Tibial nerve (tissue), 3 donors: ENCODE measurements at regions not wholly inside any gene's neighbourhood (a gene's known extent, or its start where the extent isn't known, plus 50 kb on each side); places are given as distances from the start of the nearest gene placed in this dataset.

ENCODE experiments used
- POLR2A ChIP-seq, 2 donors: fragments of 450-650 bp; IDR thresholded peaks; one replicate each; pipeline ENCODE4 v1.6.1; 2017; ENCODE audit warnings: antibody characterized with exemption in 2 of 2, mild to moderate bottlenecking in 2 of 2, moderate library complexity in 2 of 2
- TF ChIP-seq, protein P1 (sequence below), 5 experiments: fragments of 200-600 bp in 3 of 5; fragments of 450-650 bp in 2 of 5; sonication (generic) in 3 of 5; IDR thresholded peaks; one replicate each; pipeline ENCODE4 v1.5.1; 2016 to 2019; ENCODE audit warnings: antibody characterized with exemption in 5 of 5, mild to moderate bottlenecking in 3 of 5, moderate library complexity in 2 of 5

GRCh38 chr1:79982211-79982610 lies 975.7 kb upstream of the ADGRL4 start:
- no peak for TF ChIP-seq POLR2A (IDR thresholded peaks at IDR 0.05)
- TF ChIP-seq, protein P1, sequence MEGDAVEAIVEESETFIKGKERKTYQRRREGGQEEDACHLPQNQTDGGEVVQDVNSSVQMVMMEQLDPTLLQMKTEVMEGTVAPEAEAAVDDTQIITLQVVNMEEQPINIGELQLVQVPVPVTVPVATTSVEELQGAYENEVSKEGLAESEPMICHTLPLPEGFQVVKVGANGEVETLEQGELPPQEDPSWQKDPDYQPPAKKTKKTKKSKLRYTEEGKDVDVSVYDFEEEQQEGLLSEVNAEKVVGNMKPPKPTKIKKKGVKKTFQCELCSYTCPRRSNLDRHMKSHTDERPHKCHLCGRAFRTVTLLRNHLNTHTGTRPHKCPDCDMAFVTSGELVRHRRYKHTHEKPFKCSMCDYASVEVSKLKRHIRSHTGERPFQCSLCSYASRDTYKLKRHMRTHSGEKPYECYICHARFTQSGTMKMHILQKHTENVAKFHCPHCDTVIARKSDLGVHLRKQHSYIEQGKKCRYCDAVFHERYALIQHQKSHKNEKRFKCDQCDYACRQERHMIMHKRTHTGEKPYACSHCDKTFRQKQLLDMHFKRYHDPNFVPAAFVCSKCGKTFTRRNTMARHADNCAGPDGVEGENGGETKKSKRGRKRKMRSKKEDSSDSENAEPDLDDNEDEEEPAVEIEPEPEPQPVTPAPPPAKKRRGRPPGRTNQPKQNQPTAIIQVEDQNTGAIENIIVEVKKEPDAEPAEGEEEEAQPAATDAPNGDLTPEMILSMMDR (IDR thresholded peaks at IDR 0.05): no peak
